Left ventricle myocardium inferior (tissue), 1 donor: ENCODE measurements at regions not wholly inside any gene's neighbourhood (a gene's known extent, or its start where the extent isn't known, plus 50 kb on each side); places are given as distances from the start of the nearest gene placed in this dataset.

Experiments
- DNase-seq: peaks from one replicate; pipeline ENCODE4 v3.0.0-alpha.2; 2020
- H3K27ac ChIP-seq: fragments of 200-600 bp; replicated peaks from 2 replicates; pipeline ENCODE4 v1.8.0; 2021
- H3K27me3 ChIP-seq: fragments of 200-600 bp; 2 replicates; pipeline ENCODE4 v1.8.0; 2021; ENCODE audit warnings: low read depth
- H3K36me3 ChIP-seq: fragments of 200-600 bp; 2 replicates; pipeline ENCODE4 v1.8.0; 2021
- H3K4me1 ChIP-seq: fragments of 200-600 bp; 2 replicates; pipeline ENCODE4 v1.8.0; 2021
- H3K4me3 ChIP-seq: fragments of 200-600 bp; 2 replicates; pipeline ENCODE4 v1.8.0; 2021; ENCODE audit warnings: mild to moderate bottlenecking, moderate library complexity
- H3K9me3 ChIP-seq: fragments of 200-600 bp; replicated peaks from 2 replicates; pipeline ENCODE4 v1.8.0; 2021
- intact Hi-C: fragments of 100-400 bp; cut with micrococcal nuclease; formaldehyde crosslinking; loops from one replicate; pipeline ENCODE4 v1.11.0; 2022
- TF ChIP-seq, protein P1 (sequence below): fragments of 200-600 bp; IDR thresholded peaks from 2 replicates; pipeline ENCODE4 v1.8.0; 2021; ENCODE audit warnings: antibody characterized with exemption, mild to moderate bottlenecking, borderline replicate concordance
- donor health status: DM: no; HTN: yes; CAD: no; lungs with severe emphysema.

DNA sequence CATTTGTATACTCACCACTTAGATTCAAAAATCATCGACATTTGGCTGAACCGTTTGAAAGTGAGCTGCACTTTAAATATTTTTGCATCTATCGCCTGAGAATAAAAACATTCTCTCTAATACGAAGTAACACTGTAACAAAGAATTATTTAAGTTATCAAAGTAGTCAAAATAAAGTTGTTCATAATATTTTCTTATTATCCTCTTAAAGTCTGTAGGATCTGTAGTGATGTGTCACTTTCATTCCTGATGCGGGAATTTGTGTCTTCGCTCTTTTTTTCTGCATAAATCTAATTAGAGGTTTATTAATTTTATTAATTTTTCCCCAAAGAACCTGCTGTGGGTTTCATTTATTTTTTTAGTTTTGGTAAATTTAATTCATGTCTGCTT, 74.8 kb downstream of the ETS2 start:
- H3K4me1 ChIP-seq = no peaks in the 10 kb centered on the region
- H3K36me3 ChIP-seq = no peaks in the 10 kb centered on the region
- intact Hi-C loops = no loop called here
- no peaks in the 10 kb centered on the region for H3K27me3 ChIP-seq
- peaks cover 51% of the 10 kb centered on the region for H3K9me3 ChIP-seq
- no peak overlapping the region for H3K4me3 ChIP-seq
- DNase-seq = no peak
- H3K27ac ChIP-seq = no peak overlapping the region
- TF ChIP-seq, protein P1, sequence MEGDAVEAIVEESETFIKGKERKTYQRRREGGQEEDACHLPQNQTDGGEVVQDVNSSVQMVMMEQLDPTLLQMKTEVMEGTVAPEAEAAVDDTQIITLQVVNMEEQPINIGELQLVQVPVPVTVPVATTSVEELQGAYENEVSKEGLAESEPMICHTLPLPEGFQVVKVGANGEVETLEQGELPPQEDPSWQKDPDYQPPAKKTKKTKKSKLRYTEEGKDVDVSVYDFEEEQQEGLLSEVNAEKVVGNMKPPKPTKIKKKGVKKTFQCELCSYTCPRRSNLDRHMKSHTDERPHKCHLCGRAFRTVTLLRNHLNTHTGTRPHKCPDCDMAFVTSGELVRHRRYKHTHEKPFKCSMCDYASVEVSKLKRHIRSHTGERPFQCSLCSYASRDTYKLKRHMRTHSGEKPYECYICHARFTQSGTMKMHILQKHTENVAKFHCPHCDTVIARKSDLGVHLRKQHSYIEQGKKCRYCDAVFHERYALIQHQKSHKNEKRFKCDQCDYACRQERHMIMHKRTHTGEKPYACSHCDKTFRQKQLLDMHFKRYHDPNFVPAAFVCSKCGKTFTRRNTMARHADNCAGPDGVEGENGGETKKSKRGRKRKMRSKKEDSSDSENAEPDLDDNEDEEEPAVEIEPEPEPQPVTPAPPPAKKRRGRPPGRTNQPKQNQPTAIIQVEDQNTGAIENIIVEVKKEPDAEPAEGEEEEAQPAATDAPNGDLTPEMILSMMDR = no peak

DNA sequence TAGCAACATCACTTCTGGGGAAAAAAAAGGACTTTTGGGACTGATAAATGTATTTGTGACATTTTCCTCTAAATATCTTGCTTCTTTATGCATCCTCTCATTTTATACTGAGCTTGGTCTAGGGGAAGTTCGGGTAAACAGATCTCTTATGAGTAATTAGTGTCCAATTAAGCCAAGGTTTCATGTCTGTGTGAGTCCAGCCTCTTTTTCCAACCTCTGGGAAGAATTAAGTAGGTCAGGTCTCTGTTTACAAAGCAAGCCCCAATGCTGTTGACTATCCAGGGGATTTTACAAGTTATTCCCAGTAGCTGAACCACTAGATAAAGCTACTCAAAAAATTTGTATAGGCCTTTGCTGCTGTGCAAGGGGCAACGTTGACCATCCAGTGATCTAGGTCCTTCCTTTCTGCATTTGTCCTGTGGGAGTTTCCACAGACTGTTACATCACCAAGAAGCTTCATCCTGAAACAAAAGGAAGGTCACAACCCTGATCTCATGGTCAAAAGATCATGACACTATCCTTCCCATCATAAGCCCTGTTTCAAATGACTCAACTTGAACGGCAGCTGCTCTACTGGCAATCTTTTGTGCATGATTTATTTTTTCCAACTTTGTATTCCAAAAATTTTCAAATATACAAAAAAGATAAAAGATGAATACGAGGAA, 74.3 kb downstream of the ETS2 start:
- Histone ChIP-seq H3K4me3 (no peak overlapping the region), H3K4me1 (no peaks in the 10 kb centered on the region), H3K36me3 (no peaks in the 10 kb centered on the region), H3K27ac (no peak overlapping the region), H3K27me3 (no peaks in the 10 kb centered on the region), H3K9me3 (peaks cover 51% of the 10 kb centered on the region)
- intact Hi-C loops = no loop called here
- DNase-seq = no peak
- TF ChIP-seq, protein P1 = no peak

DNA sequence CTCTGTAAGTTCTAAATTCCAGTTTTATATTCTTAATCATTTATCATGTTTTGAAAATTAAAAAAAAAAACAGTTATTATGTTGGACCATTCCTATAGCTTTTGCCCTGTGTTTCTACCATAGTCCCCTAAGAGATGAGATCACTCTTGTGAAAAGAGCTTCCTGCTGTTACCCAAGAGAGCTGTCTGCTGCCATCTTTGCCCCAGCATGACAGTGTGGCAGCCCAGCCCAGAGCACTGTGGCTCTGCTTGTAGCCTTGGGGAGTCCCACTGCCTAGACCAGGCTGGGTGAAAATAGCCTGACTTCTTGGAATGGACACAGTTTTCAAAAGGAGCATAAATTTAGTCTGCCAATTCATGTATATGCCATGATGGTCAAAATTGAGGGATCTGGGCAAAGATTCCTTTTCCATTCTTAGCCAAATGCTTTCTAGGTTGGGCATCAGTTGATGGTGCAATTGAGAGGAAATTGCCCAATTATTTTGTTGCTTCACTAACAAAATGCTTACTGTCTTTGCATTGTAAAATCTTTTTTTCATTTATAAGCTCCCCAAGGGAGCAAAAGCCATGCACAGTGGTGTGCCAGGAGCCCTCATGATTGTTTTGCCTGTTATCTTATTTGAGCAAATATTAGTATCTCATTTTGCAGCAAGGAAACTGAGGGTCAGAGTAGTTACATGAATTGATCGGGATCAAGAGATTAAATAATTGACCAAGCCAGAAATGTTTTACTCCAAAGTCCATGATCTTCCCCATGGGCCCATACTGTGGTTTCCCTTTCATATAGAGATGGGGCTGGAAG, 72.8 kb downstream of the ETS2 start:
- TF ChIP-seq, protein P1 = no peak
- Histone ChIP-seq H3K27ac (no peak overlapping the region), H3K4me1 (no peaks in the 10 kb centered on the region), H3K36me3 (no peaks in the 10 kb centered on the region), H3K27me3 (no peaks in the 10 kb centered on the region), H3K9me3 (peaks cover 49% of the 10 kb centered on the region), H3K4me3 (no peak overlapping the region)
- no peak for DNase-seq
- intact Hi-C loops = no loop called here

DNA sequence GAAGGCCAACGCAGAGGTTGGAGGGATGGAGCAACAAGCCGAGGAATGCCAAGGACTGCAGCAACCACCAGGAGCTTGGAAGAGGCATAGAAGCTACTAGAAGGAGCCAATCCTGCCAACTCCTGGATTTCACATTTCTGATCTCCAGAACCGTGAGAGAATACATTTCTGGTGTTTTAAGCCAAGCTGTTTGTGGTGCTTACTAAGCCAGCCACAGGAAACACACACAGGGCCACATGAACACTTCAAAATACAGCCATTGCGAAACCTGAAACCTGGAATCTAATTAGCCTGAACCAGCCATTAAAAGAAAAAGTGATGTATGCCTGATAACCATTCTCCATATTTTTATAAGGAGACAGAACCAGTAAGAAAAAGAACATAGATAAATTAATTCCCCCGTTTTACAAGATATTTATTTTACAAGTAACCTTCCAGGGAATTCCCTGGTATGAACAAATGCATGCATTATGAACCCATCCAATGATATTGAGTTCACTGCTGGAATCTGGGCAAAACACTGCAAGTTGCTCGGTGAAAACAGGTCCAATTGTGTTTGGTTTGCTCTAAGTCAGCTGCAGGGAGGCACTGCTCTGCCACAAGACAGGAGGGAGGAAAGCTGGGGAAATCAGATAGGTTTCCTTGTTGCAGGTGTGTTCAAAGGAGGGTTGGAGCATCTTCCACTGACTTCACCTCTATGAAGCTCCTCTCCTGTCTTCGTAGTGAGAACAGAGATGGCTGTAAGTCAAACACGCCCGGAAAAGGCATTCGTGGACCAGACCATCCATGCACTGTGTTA, 70.2 kb downstream of the ETS2 start:
- no peaks in the 10 kb centered on the region for H3K4me1 ChIP-seq
- TF ChIP-seq, protein P1 = no peak
- intact Hi-C loops = no loop called here
- no peak for DNase-seq
- no peak overlapping the region for H3K27ac ChIP-seq
- no peaks in the 10 kb centered on the region for H3K27me3 ChIP-seq
- peaks cover 22% of the 10 kb centered on the region for H3K9me3 ChIP-seq
- no peaks in the 10 kb centered on the region for H3K36me3 ChIP-seq
- no peak overlapping the region for H3K4me3 ChIP-seq
